PFSK-1 (cell line): ENCODE measurements at regions not wholly inside any gene's neighbourhood (a gene's known extent, or its start where the extent isn't known, plus 50 kb on each side); places are given as distances from the start of the nearest gene placed in this dataset.

ENCODE experiments used
- FOXP2 ChIP-seq: optimal IDR thresholded peaks from 2 replicates; pipeline ENCODE3; 2011; ENCODE audit warnings: borderline replicate concordance, control low read depth, inconsistent platforms; ENCODE audit not compliant: insufficient read depth; ENCODE audit errors: extremely low read length, extremely low read depth
- POLR2AphosphoS5 ChIP-seq: IDR thresholded peaks from 2 replicates; pipeline ENCODE4 v1.6.1; 2012; ENCODE audit warnings: low read depth, mild to moderate bottlenecking, control low read depth, low read length, moderate library complexity
- SIN3A ChIP-seq: IDR thresholded peaks from 2 replicates; pipeline ENCODE4 v1.6.1; 2012; ENCODE audit warnings: mild to moderate bottlenecking, low read length, moderate library complexity, borderline replicate concordance; ENCODE audit not compliant: insufficient read depth
- TAF1 ChIP-seq: IDR thresholded peaks from 2 replicates; pipeline ENCODE4 v1.6.1; 2012; ENCODE audit warnings: low read length, control low read depth, borderline replicate concordance; ENCODE audit not compliant: insufficient read depth
- TF ChIP-seq, protein P1 (sequence below), 2 experiments: IDR thresholded peaks; 2 replicates each; pipeline versions ENCODE4 v1.6.1 to v1.8.0; 2011 to 2012; ENCODE audit warnings: low read depth in 2 of 2, low read length in 2 of 2, control low read depth in 1 of 2, inconsistent platforms in 1 of 2, mild to moderate bottlenecking in 1 of 2, moderate library complexity in 1 of 2; ENCODE audit not compliant: insufficient read depth in 1 of 2

DNA sequence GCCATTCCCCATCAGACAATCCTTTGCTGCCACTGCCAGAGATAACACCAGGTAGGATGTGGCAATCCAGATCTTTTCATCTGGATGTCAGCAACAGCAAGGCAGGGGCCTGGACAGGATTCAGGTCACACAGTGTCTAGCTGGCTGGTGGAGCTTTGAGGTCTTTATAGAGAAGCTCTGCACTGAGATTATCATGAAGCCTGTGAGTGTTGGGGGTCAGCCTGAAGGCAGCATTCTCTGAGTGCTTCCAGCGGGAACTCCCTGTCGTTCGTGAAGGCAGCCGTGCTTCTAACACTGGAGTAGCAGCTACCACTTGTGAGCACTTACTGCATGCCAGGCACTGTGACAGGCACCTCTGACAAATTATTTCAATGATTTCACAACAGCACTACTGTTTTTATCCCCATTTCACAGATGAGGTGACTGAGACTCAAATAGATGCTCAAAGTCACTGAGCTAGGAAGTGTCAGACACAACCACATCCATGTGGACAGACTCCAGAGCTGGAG lies 85.7 kb downstream of the SEMA4F start:
- TF ChIP-seq, protein P1, sequence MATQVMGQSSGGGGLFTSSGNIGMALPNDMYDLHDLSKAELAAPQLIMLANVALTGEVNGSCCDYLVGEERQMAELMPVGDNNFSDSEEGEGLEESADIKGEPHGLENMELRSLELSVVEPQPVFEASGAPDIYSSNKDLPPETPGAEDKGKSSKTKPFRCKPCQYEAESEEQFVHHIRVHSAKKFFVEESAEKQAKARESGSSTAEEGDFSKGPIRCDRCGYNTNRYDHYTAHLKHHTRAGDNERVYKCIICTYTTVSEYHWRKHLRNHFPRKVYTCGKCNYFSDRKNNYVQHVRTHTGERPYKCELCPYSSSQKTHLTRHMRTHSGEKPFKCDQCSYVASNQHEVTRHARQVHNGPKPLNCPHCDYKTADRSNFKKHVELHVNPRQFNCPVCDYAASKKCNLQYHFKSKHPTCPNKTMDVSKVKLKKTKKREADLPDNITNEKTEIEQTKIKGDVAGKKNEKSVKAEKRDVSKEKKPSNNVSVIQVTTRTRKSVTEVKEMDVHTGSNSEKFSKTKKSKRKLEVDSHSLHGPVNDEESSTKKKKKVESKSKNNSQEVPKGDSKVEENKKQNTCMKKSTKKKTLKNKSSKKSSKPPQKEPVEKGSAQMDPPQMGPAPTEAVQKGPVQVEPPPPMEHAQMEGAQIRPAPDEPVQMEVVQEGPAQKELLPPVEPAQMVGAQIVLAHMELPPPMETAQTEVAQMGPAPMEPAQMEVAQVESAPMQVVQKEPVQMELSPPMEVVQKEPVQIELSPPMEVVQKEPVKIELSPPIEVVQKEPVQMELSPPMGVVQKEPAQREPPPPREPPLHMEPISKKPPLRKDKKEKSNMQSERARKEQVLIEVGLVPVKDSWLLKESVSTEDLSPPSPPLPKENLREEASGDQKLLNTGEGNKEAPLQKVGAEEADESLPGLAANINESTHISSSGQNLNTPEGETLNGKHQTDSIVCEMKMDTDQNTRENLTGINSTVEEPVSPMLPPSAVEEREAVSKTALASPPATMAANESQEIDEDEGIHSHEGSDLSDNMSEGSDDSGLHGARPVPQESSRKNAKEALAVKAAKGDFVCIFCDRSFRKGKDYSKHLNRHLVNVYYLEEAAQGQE (IDR thresholded peaks at IDR 0.05; ENCODE audit: insufficient read depth in 1 of 2, low read depth in 2 of 2, low read length in 2 of 2): no peak
- no peak for TF ChIP-seq FOXP2
- no peak for TF ChIP-seq SIN3A
- no peak for TF ChIP-seq TAF1
- no peak for TF ChIP-seq POLR2AphosphoS5

DNA sequence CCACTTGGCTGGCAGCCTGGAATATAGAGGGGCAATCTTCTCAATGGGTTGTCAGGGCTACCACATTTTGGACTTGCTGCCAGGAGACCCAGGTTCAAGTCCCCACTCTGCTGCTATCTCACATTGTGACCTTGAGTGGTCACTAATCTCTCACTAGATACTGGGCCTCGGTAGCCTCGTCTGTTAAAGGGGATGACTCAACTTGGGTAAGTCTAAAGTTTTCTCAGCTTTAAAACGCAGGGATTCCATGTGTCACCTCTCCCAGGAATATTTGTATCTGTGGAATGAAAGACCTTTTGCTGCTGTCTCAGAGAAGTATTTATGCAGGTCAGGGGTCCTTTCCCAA lies 86.3 kb downstream of the SEMA4F start:
- TF ChIP-seq POLR2AphosphoS5: no peak
- TF ChIP-seq, protein P1 (IDR thresholded peaks at IDR 0.05; ENCODE audit: insufficient read depth in 1 of 2, low read depth in 2 of 2, low read length in 2 of 2): no peak
- TF ChIP-seq FOXP2: no peak
- TF ChIP-seq SIN3A: no peak

DNA sequence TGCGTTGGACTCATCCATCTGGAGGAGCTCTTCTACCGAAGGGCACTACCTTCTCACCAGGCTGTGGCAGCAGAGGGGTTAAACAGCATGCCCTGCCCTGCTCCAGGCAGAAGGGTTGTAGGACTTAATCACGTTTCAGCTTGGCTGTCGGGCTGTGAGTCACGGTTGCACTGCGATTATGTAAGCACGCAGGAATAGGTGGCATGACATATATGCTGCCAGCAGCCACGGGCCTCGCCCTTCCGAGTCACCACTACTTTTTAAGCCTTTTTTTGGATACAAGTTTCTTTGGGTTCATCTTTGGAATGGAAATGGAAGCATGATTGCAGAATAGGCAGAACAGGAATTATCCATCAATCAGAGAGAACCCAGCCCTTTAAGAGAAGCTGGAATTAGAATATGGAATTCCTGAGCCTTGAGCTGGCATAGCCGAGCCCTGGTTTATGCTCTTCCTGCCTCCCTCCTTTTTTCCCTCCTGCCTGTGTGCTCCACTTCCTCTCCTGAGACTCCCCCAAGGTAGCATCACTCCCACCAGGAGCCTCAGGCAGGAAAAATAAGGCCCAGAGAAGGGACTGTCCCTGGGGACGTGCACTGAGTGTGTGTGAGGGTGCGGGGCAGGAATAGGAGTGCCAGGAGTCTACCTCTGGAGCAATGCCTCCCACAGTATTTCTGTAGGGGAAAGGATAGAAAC lies 86.8 kb downstream of the SEMA4F start:
- TF ChIP-seq, protein P1 (IDR thresholded peaks at IDR 0.05; ENCODE audit: insufficient read depth in 1 of 2, low read depth in 2 of 2, low read length in 2 of 2): no peak
- TF ChIP-seq FOXP2: peak; percentile 22
- TF ChIP-seq POLR2AphosphoS5: no peak

DNA sequence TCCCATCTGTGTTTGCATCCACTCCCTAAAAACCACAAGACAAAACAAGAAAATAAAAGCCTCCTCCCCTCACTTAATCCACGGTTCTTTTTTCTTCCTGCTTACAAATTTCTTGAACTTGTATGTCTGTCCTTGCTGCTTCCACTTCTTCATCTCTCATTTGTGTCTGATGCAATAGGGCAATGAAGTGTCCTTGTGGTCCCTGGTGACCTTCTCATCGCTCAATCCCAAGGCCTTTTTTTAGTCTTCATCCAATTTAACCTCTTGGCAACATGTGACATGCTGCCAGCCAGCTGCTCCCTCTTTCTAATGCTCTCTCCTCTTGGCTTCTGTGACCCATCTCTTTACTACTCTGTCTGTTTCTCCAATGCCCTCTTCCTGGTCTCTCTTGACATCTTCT lies 87.6 kb downstream of the SEMA4F start:
- TF ChIP-seq, protein P1 (IDR thresholded peaks at IDR 0.05; ENCODE audit: insufficient read depth in 1 of 2, low read depth in 2 of 2, low read length in 2 of 2): no peak
- TF ChIP-seq SIN3A: no peak
- no peak for TF ChIP-seq TAF1
- TF ChIP-seq POLR2AphosphoS5: no peak
- TF ChIP-seq FOXP2: no peak

GRCh38 chr2:74742471-74742870 lies 88.4 kb downstream of the SEMA4F start:
- TF ChIP-seq TAF1 (no peak), POLR2AphosphoS5 (no peak), SIN3A (no peak), FOXP2 (no peak)
- TF ChIP-seq, protein P1 (IDR thresholded peaks at IDR 0.05; ENCODE audit: insufficient read depth in 1 of 2, low read depth in 2 of 2, low read length in 2 of 2): no peak
